Stimulated activated CD8-positive, alpha-beta memory T cell treated with anti-CD3 and anti-CD28 coated beads, Interleukin-12 subunit alpha, Interleukin-12 subunit beta, amount 100 ng/mL, for 24 hours (primary cell): ENCODE measurements at regions not wholly inside any gene's neighbourhood (a gene's known extent, or its start where the extent isn't known, plus 50 kb on each side); places are given as distances from the start of the nearest gene placed in this dataset.

Experiments used
- DNase-seq: peaks from one replicate; pipeline ENCODE4 v3.0.0-alpha.2; 2020; ENCODE audit errors: extremely low read depth

- no peak for DNase-seq
Measured at GRCh38 chr2:220166616-220167015, 539.2 kb downstream of the SLC4A3 start.

- DNase-seq = no peak
Measured at GRCh38 chr2:220167956-220168355, 540.5 kb downstream of the SLC4A3 start.

GRCh38 chr2:220168891-220169546 lies 541.6 kb downstream of the SLC4A3 start:
- DNase-seq = no peak

GRCh38 chr2:220174826-220175225 lies 547.4 kb downstream of the SLC4A3 start:
- no peak for DNase-seq

GRCh38 chr2:220175967-220176366 lies 548.5 kb downstream of the SLC4A3 start:
- DNase-seq = no peak

GRCh38 chr2:220178991-220179695 lies 551.7 kb downstream of the SLC4A3 start:
- DNase-seq = no peak

GRCh38 chr2:220181165-220181564 lies 553.7 kb downstream of the SLC4A3 start:
- no peak for DNase-seq

- DNase-seq = no peak
Measured at GRCh38 chr2:220182790-220183189, 555.4 kb downstream of the SLC4A3 start.

- DNase-seq = no peak
Measured at GRCh38 chr2:220185766-220186305, 558.4 kb downstream of the SLC4A3 start.

- DNase-seq = no peak
Measured at GRCh38 chr2:220188031-220188430, 560.6 kb downstream of the SLC4A3 start.

- no peak for DNase-seq
Measured at GRCh38 chr2:220191031-220191430, 563.6 kb downstream of the SLC4A3 start.

GRCh38 chr2:220191737-220192136 lies 564.3 kb downstream of the SLC4A3 start:
- DNase-seq = no peak

- no peak for DNase-seq
Measured at GRCh38 chr2:220192994-220193753, 565.7 kb downstream of the SLC4A3 start.

GRCh38 chr2:220194630-220195584 lies 567.5 kb downstream of the SLC4A3 start:
- no peak for DNase-seq

- no peak for DNase-seq
Measured at GRCh38 chr2:220198896-220199295, 571.5 kb downstream of the SLC4A3 start.

- DNase-seq = no peak
Measured at GRCh38 chr2:220202066-220202465, 574.6 kb downstream of the SLC4A3 start.

GRCh38 chr2:220209093-220209492 lies 581.7 kb downstream of the SLC4A3 start:
- DNase-seq = no peak

- no peak for DNase-seq
Measured at GRCh38 chr2:220209751-220210150, 582.3 kb downstream of the SLC4A3 start.

- DNase-seq = no peak
Measured at GRCh38 chr2:220212296-220213080, 585.1 kb downstream of the SLC4A3 start.

- DNase-seq = no peak
Measured at GRCh38 chr2:220215785-220216184, 588.4 kb downstream of the SLC4A3 start.

GRCh38 chr2:220219371-220219770 lies 591.9 kb downstream of the SLC4A3 start:
- no peak for DNase-seq
